Mammary epithelial cell (primary cell): ENCODE measurements at regions not wholly inside any gene's neighbourhood (a gene's known extent, or its start where the extent isn't known, plus 50 kb on each side); places are given as distances from the start of the nearest gene placed in this dataset.
"Not testable (repeated sequence)": the region's sequence is repeated elsewhere in the genome, so short reads cannot be mapped to it uniquely, and the experiment has no call there.

ENCODE experiments used
- CTCF ChIP-seq, 2 donors: IDR thresholded peaks in 1 of 2; conservative IDR thresholded peaks in 1 of 2; 2 replicates each; pipeline ENCODE4 v1.5.1; 2011 to 2012; ENCODE audit warnings: inconsistent platforms in 2 of 2, low read length in 2 of 2, mild to moderate bottlenecking in 2 of 2, control low read depth in 1 of 2, low read depth in 1 of 2; ENCODE audit not compliant: insufficient read depth in 1 of 2; ENCODE audit errors: extremely low read depth in 1 of 2
- EZH2 ChIP-seq: IDR thresholded peaks from 2 replicates; pipeline ENCODE4 v1.6.1; 2012; ENCODE audit warnings: low read length, inconsistent platforms, borderline replicate concordance

GRCh38 chr9:41279033-41279432 is 89.9 kb upstream of the ZNG1F start:
- TF ChIP-seq CTCF (conservative IDR thresholded peaks at IDR 0.05 in 1 of 2, IDR thresholded peaks at IDR 0.05 in 1 of 2; ENCODE audit: extremely low read depth in 1 of 2, insufficient read depth in 1 of 2, low read depth in 1 of 2, low read length in 2 of 2); EZH2: not testable (repeated sequence)
